Glutamatergic neuron (in vitro differentiated cells): ENCODE measurements at regions not wholly inside any gene's neighbourhood (a gene's known extent, or its start where the extent isn't known, plus 50 kb on each side); places are given as distances from the start of the nearest gene placed in this dataset.
"Not testable (repeated sequence)": the region's sequence is repeated elsewhere in the genome, so short reads cannot be mapped to it uniquely, and the experiment has no call there.

Experiments
- DNase-seq: peaks from one replicate; pipeline ENCODE4 v3.0.0; 2022
- H3K27ac Mint-ChIP-seq: one replicate; pipeline ENCODE4 v1.8.0; 2020; ENCODE audit warnings: mild to moderate bottlenecking, mixed read lengths, inconsistent platforms; ENCODE audit not compliant: unreplicated experiment
- H3K27me3 Mint-ChIP-seq: one replicate; pipeline ENCODE4 v1.8.0; 2020; ENCODE audit warnings: mild to moderate bottlenecking, moderate library complexity, mixed read lengths, inconsistent platforms; ENCODE audit not compliant: unreplicated experiment
- H3K36me3 Mint-ChIP-seq: one replicate; pipeline ENCODE4 v1.8.0; 2020; ENCODE audit warnings: mild to moderate bottlenecking, mixed read lengths, inconsistent platforms; ENCODE audit not compliant: unreplicated experiment
- H3K4me1 Mint-ChIP-seq: one replicate; pipeline ENCODE4 v1.8.0; 2020; ENCODE audit warnings: mild to moderate bottlenecking, low read depth, mixed read lengths, inconsistent platforms; ENCODE audit not compliant: unreplicated experiment
- H3K4me3 Mint-ChIP-seq: one replicate; pipeline ENCODE4 v1.8.0; 2020; ENCODE audit warnings: mild to moderate bottlenecking, mixed read lengths, inconsistent platforms; ENCODE audit not compliant: unreplicated experiment
- H3K9me3 Mint-ChIP-seq: one replicate; pipeline ENCODE4 v1.8.0; 2020; ENCODE audit warnings: mild to moderate bottlenecking, moderate library complexity, mixed read lengths, inconsistent platforms; ENCODE audit not compliant: unreplicated experiment
- CTCF ChIP-seq: fragments of 200-600 bp; sonication (generic); IDR thresholded peaks from one replicate; pipeline ENCODE4 v1.5.0; 2021; ENCODE audit not compliant: partially characterized antibody, unreplicated experiment

GRCh38 chr6:150756173-150756572 lies 109.3 kb upstream of the MTHFD1L start:
- no peak overlapping the region for H3K4me3 Mint-ChIP-seq
- H3K36me3 Mint-ChIP-seq: peaks cover 5% of the 10 kb centered on the region
- H3K4me1 Mint-ChIP-seq: peaks cover 7% of the 10 kb centered on the region
- no peaks in the 10 kb centered on the region for H3K27me3 Mint-ChIP-seq
- TF ChIP-seq CTCF: no peak
- no peak for DNase-seq
- no peak overlapping the region for H3K27ac Mint-ChIP-seq
- no peaks in the 10 kb centered on the region for H3K9me3 Mint-ChIP-seq

DNA sequence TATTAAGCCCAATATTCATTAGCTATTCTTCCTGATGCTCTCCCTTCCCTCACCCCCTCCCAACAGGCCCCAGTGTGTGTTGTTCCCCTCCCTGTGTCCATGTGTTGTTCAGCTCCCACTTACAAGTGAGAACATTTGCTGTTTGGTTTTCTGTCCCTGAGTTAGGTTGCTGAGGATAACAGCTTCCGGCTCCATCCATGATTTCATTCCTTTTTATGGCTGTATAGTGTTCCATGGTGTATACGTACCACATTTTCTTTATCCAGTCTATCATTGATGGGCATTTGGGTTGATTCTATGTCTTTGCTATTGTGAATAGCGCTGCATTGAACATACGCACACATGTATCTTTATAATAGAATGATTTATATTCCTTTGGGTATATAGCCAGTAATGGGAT lies 107.7 kb upstream of the MTHFD1L start:
- not testable (repeated sequence) for H3K36me3 Mint-ChIP-seq, H3K4me3 Mint-ChIP-seq, DNase-seq, H3K9me3 Mint-ChIP-seq, H3K27me3 Mint-ChIP-seq, H3K27ac Mint-ChIP-seq, H3K4me1 Mint-ChIP-seq

DNA sequence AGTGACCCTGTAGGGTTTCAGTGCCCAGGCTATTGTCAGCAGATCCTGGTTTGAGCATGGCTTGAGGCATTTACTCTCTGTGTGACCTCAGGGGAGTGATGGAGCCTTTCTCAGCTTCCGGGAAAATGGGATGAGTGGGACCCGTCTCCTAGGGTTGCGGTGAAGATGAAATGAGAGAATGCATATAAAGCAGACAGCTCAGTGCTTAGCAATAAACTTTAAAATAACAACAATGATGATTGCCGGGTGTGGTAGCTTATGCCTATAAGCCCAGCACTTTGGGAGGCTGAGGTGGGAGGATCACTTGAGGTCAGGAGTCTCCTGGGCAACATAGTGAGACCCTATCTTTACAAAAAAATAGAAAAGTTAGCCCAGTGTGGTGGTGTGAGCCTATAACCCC lies 106.0 kb upstream of the MTHFD1L start:
- H3K27ac Mint-ChIP-seq: no peak overlapping the region
- peaks cover 3% of the 10 kb centered on the region for H3K4me1 Mint-ChIP-seq

DNA sequence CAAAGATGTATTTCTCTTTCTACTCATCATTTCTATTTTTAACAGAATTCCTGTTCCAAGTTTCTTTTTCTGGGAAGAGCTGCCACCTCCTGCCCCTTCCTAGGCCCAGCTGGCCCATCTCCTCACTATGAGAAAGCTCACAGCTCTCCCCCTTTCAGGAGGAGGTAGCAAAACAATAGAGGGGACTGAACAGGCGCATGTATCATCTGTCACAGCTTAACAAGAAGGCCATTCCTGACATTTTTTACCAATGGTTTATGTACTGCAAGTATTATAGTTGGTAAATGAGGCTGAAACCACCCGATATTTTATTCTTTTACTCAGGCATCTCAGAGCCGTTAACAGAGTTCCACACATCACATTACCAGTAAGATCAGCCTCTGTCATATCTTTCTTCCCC lies 103.7 kb upstream of the MTHFD1L start:
- no peaks in the 10 kb centered on the region for H3K9me3 Mint-ChIP-seq
- DNase-seq: no peak
- H3K36me3 Mint-ChIP-seq: peaks cover 5% of the 10 kb centered on the region
- H3K27ac Mint-ChIP-seq: no peak overlapping the region
- H3K27me3 Mint-ChIP-seq: no peaks in the 10 kb centered on the region
- TF ChIP-seq CTCF: no peak
- H3K4me3 Mint-ChIP-seq: no peak overlapping the region
- H3K4me1 Mint-ChIP-seq: peaks cover 7% of the 10 kb centered on the region

More for the DNA sequence above, 106.0 kb upstream of the MTHFD1L start:
- H3K36me3 Mint-ChIP-seq: peaks cover 5% of the 10 kb centered on the region
- H3K4me3 Mint-ChIP-seq: no peak overlapping the region
- H3K27me3 Mint-ChIP-seq: no peaks in the 10 kb centered on the region
- no peaks in the 10 kb centered on the region for H3K9me3 Mint-ChIP-seq
- DNase-seq: no peak
- no peak for TF ChIP-seq CTCF

DNA sequence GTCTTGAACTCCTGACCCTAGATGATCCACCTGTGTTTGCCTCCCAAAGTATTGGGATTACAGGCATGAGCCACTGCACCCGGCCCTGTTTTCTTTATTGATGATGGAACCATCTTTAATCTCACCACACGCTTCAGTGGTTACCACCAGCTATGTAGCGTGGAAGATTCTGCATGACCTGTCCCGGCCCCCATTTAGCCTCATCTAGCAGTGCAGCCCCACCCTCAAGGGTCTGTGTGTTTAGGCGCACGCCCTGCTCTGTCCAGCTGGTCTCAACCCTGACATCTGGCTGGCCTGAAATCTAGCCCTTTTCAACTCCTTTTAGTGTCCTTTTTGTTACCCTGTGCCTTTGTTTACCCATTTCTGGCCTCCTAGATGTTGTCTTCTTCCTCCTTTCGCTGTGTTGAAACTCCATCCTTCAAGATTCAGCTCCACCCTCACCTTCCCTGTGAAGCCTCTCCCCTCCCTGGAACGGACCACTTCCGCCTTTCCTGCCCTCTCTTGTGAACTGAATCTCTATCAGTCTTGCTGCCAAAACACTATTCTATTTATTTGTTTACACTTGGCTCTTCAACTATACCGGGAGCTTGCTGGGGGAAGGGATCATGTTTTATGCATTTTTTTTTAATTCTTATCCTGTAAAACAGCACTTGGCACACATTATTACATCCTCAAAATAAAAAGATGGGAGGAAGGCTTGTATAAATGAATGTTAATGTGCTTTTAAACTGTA lies 101.0 kb upstream of the MTHFD1L start:
- H3K27me3 Mint-ChIP-seq: no peaks in the 10 kb centered on the region
- H3K4me3 Mint-ChIP-seq: no peak overlapping the region
- no peak overlapping the region for H3K27ac Mint-ChIP-seq
- TF ChIP-seq CTCF: no peak
- no peaks in the 10 kb centered on the region for H3K9me3 Mint-ChIP-seq
- H3K36me3 Mint-ChIP-seq: no peaks in the 10 kb centered on the region
- DNase-seq: no peak
- peaks cover 7% of the 10 kb centered on the region for H3K4me1 Mint-ChIP-seq
